NAMALWA (cell line): ENCODE measurements at regions not wholly inside any gene's neighbourhood (a gene's known extent, or its start where the extent isn't known, plus 50 kb on each side); places are given as distances from the start of the nearest gene placed in this dataset.
"Not testable (repeated sequence)": the region's sequence is repeated elsewhere in the genome, so short reads cannot be mapped to it uniquely, and the experiment has no call there.

ENCODE experiments used
- DNase-seq: peaks from one replicate; pipeline ENCODE4 v3.0.0-alpha.2; 2015; ENCODE audit warnings: low spot score

DNA sequence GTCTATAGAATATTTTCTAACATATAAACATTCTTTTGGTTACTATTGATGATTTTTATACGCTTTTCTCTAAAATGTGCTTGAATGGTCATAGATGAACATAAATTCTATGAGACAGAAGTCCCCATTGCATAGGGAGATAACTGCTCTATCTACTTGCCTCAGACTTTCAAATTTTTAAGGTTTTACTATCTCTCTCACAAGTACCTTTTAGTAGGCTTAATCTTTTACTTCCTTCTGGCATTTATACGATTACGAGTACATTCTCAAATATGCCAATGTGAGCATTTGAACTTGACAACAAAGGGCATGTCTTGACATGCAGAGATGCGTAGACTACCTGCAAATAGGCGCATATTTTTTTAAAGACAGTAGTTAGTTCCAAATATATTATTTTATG, 935.9 kb upstream of the LRATD1 start:
- no peak for DNase-seq

DNA sequence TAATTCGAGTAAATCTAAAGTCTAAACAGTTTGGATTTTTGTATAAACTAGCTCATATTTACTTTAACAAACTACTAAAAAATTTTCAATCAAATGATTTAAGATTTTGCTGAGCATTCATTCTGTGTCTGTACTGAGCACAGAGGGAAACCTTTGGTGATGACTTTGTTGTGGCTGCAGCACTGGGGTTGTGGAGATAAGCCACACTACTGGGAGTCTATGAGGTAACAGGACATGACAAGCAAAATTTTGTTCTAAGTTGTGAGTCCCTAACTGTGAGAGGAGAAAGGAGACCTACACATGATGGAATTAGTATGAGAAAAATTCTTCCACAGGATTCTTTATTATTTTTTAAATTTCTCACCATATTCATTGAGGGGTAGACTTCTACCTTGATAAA, 933.7 kb upstream of the LRATD1 start:
- no peak for DNase-seq

DNA sequence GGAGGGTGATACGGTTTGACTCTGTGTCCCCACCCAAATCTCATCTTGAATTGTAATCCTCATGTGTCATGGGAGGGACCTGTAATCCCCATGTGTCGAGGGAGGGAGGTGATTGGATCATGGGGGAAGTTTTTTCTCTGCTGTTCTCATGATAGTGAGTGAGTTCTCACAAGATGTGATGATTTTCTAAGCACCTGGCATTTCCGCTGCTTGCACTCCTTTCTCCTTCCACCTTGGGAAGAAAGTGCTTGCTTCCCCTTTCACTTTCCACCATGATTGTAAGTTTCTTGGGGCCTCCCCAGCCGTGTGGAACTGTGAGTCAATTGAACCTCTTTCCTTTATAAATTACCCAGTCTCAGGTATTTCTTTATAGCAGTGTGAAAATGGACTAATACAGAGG, 932.6 kb upstream of the LRATD1 start:
- DNase-seq, result peak; percentile 6

DNA sequence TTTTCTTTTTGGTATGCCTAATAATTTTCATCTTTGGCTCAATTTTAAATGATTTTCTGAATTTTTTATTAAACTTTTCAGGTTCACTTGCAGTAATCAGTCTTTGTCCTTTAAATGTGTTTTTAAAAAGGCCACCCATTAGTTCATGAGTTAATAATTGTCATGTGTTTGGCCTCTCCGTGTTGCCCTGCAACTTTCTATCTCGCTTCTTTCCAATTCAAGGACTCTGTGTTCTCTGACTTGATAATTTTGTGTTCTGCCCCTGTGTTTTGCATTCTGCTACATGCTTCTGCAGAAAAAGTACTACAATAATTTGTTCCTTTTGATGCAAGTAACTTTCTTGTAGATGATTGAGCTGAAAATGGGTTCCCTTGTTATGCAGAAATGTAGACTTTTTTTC, 921.4 kb upstream of the LRATD1 start:
- DNase-seq, result no peak

DNA sequence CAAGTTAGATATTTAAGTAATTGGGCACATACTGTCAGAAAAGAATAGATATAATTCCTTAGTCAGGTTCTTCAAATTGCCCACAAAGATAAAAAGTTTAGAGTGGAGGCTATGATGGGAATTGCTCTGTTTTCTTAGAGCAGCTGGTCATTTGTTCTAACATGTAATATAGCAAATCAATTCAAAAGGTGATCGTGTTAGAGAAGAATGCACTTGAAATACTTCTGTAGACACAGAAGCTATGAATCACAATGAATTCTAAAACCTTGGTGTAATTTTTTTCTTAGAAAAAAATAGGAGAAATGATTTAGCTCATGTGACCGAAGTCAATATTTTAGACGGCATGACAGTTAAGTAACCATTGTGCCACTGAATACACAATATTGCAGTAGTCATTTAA, 918.1 kb upstream of the LRATD1 start:
- DNase-seq, result no peak

DNA sequence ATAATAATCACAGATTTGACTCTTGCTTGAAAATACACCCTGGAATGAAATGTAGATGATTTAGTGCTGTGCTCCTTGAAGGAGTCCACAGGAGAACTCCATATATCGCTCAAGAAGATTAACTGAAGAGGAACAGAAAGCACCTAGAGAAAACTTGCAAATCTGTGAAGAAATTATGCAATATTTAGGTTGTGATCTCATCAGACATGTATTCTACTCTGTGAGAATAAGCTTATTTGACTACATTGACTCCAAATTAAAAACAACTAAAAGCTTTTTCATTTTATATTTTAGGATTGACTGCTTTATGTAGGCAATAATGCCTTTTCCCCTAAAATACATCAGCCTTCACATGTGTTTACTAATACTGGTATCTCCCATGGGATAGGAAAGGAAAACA, 906.6 kb upstream of the LRATD1 start:
- DNase-seq, result no peak

DNA sequence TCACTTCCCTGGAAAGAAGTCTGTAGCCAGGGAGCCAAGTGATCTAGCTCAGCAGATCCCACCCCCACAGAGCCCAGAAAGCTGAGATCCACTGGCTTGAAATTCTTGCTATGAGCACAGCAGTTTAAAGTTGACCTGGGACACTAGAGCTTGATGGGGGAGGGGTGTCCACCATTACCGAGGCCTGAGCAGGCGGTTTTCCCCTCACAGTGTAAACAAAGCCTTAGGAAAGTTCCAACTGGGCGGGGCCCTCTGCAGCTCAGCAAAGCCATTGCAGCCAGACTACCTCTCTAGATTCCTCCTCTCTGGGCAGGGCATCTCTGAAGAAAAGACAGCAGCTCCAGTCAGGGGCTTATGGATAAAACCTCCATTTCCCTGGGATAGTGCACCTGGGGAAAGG, 887.2 kb upstream of the LRATD1 start:
- DNase-seq, result no peak

DNA sequence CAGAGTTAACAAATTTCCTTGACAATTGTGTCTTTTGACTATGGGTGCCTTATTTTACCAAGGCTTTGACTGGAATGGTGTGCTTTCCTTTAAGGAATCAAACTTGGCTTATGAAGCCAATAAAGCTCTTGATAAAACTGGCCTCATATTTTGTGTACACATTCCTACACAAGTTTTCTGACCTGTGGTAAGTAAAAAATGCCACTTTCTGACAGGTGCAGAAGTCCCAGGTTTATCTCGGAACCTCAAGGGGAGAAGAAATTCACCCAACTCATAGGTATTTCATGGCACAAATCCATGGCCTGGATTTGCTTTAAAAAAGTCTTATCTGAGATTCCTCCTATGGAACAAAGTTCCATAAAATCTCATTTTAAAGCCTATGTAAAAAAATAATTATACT, 880.6 kb upstream of the LRATD1 start:
- DNase-seq, result no peak

DNA sequence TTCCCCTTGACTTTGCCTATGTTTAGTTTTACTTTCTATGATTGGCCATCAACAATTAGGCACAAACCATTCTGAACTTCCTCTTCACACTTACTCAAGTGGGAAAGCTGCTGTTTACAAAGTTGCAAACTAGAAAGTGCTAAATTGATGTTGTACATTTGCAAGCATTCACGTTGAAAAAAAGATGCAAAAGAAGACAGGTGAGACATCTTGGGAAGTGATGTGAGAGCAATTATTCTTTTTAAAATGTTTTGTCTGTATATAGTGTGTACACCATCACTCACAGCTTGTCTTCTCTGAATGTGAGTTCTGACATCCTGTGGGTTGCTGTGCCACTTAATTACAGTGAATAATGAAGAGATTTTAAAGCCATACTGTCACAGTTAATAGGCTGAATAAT, 874.1 kb upstream of the LRATD1 start:
- no peak for DNase-seq

DNA sequence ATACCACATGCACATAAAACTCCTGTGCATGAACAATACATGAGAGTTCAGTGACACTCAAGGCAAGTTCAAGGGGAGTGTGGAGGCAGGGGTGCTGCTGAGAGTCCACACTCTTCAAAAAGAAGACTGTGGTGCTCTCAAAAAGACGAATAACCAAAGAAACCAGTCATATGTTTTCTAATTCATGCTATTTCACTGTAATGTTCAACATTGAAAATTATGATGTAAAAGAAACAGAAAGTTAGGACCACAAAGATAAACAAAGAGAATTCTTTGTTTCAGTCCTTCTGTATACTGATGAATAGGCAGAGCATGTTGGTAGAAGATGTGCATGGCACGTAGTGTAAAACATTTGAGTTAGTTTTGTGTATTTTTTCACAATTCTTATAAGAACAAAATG, 864.2 kb upstream of the LRATD1 start:
- no peak for DNase-seq

DNA sequence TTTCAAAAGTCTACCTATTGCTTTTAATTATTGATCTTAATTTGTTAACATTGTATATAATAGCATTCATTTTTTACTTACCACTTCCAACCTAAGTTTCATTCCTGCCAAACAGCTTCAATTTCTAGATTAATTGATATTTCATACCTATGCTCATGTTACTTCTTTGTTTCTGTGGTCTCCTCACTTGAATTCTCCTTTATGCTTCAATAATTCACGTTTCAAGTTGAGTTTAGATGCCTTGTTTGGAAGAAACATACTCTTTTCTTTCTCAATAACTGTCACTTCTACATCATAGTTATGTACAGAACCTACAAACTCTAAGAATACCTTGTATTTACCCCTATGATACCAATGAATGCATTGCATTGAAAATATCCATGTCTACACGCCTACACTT, 862.2 kb upstream of the LRATD1 start:
- no peak for DNase-seq

DNA sequence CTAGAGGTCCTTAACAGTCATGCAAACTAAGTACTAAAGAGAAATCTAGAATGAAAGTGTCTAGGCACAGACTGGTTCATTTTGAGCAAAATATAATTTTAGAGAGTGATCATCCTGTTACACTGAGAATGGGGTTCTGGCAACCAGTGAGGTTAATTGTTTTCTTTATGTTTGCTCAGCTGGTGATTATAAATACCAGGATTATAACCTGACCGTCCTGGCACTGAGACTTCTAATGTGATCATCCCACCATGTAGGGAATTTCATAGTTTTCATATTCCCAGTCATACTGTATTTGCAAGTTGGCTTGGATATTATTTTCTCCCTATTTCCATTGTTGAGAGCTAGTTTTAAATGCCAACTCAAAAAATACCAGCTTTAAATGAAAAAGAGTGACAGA, 852.5 kb upstream of the LRATD1 start:
- DNase-seq, result no peak

DNA sequence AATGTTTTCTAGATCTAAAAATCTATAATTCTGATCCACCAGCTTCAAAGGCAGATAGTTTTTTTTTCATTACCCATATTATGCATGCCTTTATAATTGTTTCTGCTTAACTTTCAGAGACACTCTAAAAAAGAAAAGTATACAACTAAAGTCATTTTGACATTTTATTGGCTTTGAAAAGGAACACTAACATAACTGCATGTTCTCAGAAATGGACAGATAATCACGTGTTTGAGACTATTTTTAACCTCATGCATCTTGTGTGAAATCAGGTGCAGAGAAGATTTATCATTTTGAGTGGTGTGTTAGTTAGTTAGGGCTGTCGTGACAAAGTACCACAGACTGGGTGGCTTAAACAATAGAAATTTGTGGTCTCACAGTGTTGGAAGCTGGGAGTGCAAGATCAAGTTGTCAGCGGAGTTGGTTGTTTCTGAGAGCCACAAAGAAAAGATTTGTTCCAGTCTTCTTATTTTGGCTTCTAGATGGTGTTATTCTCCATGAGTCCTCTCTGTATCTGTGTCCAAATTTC, 841.4 kb upstream of the LRATD1 start:
- DNase-seq, result no peak

DNA sequence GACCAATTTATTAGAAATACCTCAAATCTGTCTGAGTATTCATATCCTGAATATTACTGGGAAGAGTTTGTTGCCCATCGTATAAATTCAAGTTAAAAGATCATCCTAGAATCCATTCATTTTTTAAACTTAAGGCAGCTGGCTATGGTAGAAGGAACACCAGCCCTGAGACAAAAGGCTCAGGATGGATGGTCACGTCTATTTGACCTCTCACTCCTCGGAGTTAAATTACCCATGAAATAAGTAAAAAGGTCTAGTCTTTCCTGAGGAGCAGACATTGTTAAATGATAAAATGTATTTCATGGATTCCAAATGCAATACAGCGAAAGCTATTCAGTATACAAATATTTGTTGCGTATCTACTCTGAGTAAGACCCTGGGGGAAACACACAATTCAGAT, 826.0 kb upstream of the LRATD1 start:
- DNase-seq, result no peak

DNA sequence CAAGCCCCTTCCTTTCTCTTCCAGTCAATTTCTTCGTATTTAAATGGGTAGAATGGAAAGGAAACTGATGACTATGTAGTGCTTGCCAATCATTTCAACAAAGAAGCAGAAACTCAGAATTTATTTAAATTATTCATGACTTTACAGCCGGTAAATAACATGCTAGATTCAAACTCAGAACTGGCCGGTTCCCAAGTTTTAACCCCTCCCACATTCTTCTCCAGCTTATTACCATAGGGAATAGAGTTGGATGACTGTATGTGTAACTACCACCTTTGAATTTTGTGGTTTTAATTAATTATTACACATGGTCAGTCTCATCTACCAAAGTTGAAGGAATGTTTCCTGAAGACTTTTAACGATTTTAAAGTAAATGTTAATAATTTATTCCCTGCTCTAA, 819.3 kb upstream of the LRATD1 start:
- no peak for DNase-seq

DNA sequence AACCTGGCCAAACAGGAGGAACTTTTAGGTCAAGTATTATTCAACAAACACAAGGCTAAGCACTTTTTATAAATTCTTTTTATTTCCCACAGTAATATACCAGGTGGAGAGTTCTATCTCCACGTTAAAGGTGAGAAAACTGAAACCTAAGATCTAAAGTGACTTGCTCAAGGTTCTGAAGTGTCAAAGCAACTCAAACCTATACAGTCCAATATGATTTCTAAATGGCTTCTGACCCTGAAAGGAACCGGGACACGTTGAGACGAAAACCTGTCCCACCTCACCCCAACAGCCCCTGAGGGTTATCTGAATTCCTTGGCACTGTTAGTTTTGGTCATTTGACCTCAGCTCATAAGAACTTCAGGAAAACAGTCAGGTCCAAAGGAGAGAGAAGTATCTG, 814.5 kb upstream of the LRATD1 start:
- DNase-seq, result peak; percentile 4

DNA sequence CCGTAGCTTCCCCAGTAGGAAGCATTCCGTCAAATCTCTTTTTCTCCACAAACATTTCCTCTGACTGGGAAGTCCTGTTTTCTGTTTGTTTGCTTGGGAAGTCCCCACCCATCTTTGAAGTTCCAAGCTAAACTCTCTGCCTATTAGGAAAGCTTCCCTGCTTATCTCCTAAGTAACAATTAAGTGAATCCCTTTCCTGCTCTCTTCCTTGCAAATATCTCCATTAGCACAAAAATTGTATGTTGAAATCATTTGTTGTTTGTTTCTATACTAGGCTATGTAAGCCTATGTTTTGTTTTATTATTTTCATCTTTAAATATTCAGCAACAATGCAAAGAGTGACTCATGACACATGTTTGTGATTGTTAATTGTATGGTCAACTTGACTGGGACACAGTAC, 812.6 kb upstream of the LRATD1 start:
- no peak for DNase-seq

DNA sequence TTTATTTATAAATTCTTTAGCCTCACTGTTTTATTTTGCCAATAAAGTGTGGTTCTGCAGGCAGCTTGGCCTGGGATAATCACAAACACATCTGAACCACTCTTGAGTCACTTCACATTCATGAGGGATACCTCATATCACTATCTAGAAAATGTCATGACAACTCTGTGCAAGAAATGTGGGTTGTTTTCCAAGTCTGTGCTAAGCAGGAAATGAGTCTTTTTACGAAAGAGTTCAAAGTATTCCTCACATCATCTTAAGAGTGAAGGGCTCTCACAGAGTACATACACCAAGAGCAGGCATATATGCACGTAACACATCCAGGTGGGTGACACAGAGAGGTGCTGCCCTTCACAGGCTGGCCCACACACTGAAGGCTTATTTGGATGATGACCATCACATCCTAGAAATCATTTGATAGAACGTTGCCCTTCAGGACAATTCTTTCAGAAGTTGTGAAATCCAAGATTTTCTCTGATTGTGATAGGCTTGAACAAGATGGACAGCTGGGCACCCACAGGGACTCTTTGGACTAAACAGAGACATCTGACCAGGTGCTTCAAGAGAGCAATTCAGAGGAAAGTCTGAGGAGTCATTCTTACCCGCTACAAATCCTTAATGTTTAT, 811.1 kb upstream of the LRATD1 start:
- DNase-seq, result no peak

DNA sequence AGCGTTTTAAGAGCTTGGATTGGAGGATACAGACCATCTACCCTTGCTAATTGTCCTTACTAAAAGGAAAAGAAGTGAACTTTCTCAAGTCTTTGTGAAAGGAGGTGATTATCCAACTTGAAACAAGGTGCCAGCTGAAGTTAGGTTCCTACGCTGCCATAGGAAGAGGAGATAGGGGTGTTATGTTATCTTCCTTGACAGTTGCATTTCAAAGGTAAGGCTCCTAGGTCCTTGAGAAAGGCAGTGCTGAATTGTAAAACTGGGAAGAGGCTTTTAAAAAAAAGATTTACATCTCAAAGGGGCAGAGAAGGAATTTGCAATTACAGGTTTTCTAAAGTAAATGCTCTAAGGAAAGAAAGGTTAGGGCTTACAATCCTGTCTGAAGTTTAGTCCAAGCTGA, 810.2 kb upstream of the LRATD1 start:
- DNase-seq, result no peak

DNA sequence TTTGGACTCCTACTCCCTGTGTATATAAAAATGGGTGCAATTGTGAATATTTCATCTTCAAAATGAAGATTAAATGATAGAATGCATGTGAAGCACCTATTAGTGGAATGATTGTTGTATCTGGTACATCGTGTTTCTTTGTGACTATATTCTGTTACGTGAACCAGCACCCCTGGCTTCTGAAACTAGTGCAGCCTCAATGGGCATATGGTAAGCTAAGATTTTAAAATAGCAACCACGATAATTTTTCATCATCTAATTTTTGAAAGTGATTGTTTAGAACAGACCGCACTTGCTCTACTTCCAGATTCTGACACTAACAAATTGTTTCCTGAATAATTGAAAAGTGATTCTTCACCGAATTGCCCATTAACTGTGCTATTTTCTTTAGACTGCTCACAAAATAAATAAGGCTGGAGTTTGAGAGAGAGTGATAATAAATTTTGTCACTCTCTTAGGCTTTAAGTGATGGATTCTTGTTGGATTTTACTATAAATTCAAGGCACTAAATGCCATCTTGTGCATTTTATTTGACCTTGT, 806.1 kb upstream of the LRATD1 start:
- DNase-seq, result no peak

DNA sequence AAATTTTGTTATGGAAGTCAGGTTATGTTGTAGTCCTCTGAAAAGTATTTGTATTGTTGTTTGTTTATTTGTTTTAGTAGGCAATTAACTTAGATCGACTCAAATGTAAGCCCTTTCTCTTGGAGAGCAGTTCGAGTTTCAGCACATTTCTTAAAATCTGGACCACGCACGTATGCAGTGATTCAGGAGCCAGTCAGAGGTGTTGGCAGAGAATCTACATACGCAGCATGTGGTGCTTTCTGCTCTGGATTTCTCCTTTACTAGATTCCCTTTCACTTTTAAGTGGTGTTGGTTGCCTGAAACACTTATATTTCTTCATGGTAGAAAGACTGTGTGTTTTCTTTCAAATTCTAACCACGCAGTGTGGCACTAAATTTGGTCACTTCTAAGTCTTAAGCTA, 773.9 kb upstream of the LRATD1 start:
- DNase-seq, result no peak

DNA sequence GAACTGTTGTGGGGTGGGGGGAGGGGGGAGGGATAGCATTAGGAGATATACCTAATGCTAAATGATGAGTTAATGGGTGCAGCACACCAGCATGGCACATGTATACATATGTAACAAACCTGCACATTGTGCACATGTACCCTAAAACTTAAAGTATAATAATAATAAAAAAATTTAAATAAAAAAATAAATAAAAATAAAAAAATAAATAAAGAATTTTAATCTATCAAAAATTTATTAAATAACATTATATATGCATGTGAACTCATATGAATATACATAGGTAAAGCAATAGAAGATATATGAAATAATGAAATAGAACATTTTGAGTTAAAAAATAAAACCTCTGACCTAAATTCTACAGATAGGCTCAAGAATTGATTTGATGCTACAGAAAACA, 764.2 kb upstream of the LRATD1 start:
- DNase-seq, result not testable (repeated sequence)

DNA sequence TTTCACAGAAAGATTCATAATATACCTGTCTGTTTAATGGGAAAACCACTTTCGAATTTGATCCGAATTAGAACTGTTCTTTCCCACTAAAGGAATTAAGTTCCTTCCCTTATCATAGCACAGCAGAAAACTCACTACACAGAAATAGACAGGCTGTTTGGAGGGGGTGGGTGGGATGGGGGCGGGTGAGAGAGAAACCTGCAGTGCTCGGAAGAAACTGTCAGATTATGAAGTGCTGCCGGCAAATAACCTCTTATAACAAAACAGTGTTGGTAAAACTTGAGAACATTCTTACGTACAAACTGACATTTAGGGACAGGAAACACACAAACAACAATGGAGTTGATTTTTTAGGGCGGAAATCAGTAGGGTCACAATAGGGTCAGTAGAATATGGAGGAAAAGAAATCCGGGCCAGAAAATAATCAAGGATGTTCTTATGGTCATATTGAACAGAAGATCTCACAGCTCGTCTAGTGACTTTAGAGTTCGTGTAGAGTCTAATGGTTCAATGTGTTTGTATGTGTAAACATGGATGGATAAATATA, 756.0 kb upstream of the LRATD1 start:
- no peak for DNase-seq

DNA sequence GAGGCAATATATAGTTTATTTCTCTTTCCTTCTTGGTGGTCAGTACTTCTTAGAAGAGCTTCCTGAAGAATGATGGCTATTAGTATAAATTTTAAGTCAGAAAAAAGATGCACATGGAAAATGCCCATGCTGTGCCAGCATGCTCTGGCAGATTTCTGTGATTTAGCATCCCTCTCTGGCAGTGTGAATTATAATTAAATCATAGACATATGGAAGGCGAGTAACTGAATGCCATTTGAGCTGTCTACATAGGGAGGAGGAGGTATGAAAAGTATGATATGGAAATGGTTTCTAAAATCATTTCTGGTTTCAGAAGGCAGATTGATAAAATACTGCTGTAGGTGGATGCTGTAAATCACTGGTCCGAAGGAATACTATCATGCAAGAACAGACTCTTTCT, 754.9 kb upstream of the LRATD1 start:
- DNase-seq, result no peak
